ENCODE measurements at regions not wholly inside any gene's neighbourhood (a gene's known extent, or its start where the extent isn't known, plus 50 kb on each side); places are given as distances from the start of the nearest gene placed in this dataset.

DNA sequence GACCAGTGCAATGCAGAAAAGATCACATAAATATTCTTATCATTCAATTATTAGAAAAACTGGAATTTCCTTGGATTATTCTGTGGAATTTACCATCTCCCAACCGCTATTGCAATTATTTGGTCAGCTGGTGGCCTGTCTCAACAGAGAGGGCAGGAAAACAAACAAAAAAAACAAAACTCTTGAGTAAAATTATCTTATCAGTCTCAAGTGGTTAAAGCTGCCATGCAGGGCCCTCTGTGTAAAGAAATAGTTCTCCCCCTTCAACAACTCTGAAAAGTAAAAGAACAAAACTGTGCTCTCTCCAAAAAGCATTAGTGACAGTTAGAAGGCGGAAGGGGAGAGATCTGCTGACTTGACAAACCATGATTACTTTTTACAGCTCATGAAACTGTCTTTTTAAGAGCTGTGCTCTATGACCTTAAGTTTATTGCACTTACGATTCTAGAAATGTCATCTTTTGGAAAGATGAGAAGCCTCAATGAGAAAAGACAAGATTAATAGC lies 152.3 kb downstream of the DLEU7 start:
- ATAC-seq (no peak), DNase-seq (no peak)
- no peak overlapping the region for H3K4me3 ChIP-seq
- H3K36me3 ChIP-seq, result no peaks in the 10 kb centered on the region
- H3K9me3 ChIP-seq, result no peaks in the 10 kb centered on the region
- H3K27me3 ChIP-seq, result no peaks in the 10 kb centered on the region
- TF ChIP-seq, protein P1, sequence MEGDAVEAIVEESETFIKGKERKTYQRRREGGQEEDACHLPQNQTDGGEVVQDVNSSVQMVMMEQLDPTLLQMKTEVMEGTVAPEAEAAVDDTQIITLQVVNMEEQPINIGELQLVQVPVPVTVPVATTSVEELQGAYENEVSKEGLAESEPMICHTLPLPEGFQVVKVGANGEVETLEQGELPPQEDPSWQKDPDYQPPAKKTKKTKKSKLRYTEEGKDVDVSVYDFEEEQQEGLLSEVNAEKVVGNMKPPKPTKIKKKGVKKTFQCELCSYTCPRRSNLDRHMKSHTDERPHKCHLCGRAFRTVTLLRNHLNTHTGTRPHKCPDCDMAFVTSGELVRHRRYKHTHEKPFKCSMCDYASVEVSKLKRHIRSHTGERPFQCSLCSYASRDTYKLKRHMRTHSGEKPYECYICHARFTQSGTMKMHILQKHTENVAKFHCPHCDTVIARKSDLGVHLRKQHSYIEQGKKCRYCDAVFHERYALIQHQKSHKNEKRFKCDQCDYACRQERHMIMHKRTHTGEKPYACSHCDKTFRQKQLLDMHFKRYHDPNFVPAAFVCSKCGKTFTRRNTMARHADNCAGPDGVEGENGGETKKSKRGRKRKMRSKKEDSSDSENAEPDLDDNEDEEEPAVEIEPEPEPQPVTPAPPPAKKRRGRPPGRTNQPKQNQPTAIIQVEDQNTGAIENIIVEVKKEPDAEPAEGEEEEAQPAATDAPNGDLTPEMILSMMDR (IDR thresholded peaks at IDR 0.05), result no peak
- H3K27ac ChIP-seq, result no peak overlapping the region
- peaks cover 4 to 6% of the 10 kb centered on the region in 2 donors for H3K4me1 ChIP-seq
- intact Hi-C loops (cut with DNase I), result no loop called here

DNA sequence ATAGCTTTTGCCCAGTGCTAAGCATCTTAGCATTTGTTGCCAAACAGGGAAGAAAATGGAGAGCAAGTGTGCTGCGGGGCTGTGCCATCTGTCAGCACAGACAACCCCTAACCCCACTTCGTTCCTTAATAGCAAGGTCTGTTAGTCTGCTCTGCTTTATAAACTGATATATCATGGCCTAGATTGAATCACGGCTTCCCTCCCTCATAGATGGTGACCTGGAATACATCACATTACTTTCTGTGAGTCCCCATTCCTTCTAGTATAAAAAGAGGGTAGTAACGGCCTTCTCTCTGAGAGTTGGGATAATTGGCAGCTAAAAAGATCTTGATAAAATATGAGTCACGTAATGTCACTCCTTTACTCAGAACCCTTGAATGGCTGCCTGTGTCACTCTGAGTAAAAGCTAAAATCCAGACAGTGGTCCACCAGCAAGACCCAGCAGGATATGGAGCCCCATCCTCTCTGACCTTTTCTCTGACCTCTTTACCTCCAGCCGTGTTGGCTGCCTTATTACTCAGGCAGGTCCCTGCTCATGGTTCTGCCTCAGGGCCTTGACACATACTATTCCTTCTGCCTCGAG lies 151.7 kb downstream of the DLEU7 start:
- Histone ChIP-seq H3K9me3 (no peaks in the 10 kb centered on the region), H3K4me1 (peaks cover 4 to 6% of the 10 kb centered on the region in 2 donors), H3K4me3 (no peak overlapping the region), H3K36me3 (no peaks in the 10 kb centered on the region), H3K27ac (no peak overlapping the region), H3K27me3 (no peaks in the 10 kb centered on the region)
- intact Hi-C loops (cut with DNase I), result no loop called here
- DNase-seq (no peak), ATAC-seq (no peak)
- TF ChIP-seq, protein P1 (IDR thresholded peaks at IDR 0.05), result no peak

DNA sequence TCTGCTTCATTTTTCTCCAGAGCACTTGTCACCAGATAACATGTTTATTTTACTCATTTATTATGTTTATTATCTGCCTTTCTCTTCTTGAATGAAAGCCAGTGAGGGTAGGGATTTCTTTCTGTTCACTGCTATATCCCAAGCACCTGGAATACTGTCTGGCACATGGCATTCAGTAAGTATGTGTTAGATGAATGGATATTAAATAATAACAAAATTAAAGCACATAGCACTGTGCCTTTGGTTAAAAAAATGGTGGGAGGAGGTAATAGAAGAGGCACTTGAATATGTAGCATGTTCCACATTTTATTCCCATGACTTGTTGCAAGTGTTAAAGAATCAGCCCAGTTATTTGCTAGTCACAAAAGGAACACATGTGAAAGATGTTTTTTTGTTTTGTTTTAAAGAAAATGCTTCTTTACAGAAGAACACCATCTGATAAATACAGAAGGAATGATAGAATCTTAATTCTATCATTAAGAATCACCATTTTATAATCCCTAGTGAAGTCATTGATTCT lies 151.0 kb downstream of the DLEU7 start:
- H3K27ac ChIP-seq, result no peak overlapping the region
- H3K9me3 ChIP-seq, result no peaks in the 10 kb centered on the region
- ATAC-seq, result no peak
- no peaks in the 10 kb centered on the region for H3K36me3 ChIP-seq
- no peak for DNase-seq
- no peak overlapping the region for H3K4me3 ChIP-seq
- peaks cover 4 to 6% of the 10 kb centered on the region in 2 donors for H3K4me1 ChIP-seq
- TF ChIP-seq, protein P1 (IDR thresholded peaks at IDR 0.05), result no peak
- H3K27me3 ChIP-seq, result no peaks in the 10 kb centered on the region
- intact Hi-C loops (cut with DNase I), result no loop called here

DNA sequence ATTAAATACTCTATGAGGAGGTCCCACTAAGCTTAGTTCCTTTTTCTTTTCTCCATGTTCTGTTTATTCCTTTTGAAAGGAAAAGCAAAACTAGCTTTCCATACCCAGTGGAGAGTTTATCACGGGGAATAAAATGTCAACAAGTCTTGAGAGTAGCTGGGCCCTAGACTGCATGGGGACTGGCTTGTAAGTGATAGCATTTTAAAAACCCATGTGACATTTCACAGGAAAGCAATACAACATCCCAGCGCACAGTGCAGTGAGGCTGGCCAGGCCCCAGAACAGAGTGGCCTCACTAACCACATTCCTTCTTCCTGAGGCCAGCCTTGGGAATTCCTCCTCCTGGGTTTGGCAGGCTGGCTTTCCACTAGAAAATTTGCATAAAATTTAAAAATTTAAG lies 149.8 kb downstream of the DLEU7 start:
- intact Hi-C loops (cut with DNase I), result no loop called here

More for the DNA sequence above, 149.8 kb downstream of the DLEU7 start:
- Histone ChIP-seq H3K27me3 (no peaks in the 10 kb centered on the region), H3K4me3 (no peak overlapping the region), H3K36me3 (no peaks in the 10 kb centered on the region), H3K9me3 (no peaks in the 10 kb centered on the region), H3K27ac (peak overlapping the region in 1 of 2 donors; percentile 46), H3K4me1 (peaks cover 4 to 6% of the 10 kb centered on the region in 2 donors)
- DNase-seq (peak in 1 of 4 donors; percentile 47), ATAC-seq (peak; percentile 83)
- TF ChIP-seq, protein P1 (IDR thresholded peaks at IDR 0.05), result no peak

Measured in left lung (tissue), 4 donors.